B cell (primary cell): ENCODE measurements at regions not wholly inside any gene's neighbourhood (a gene's known extent, or its start where the extent isn't known, plus 50 kb on each side); places are given as distances from the start of the nearest gene placed in this dataset.

Experiments used
- EZH2 ChIP-seq: IDR thresholded peaks from 2 replicates; pipeline ENCODE4 v1.6.1; 2012; ENCODE audit warnings: borderline replicate concordance, low read depth, mild to moderate bottlenecking, moderate library complexity, low read length; ENCODE audit not compliant: insufficient read depth, poor library complexity, severe bottlenecking
- TF ChIP-seq, protein P1 (sequence below): fragments of 200-600 bp; IDR thresholded peaks from one replicate; pipeline ENCODE4 v1.8.0; 2022; ENCODE audit warnings: antibody characterized with exemption, mild to moderate bottlenecking

DNA sequence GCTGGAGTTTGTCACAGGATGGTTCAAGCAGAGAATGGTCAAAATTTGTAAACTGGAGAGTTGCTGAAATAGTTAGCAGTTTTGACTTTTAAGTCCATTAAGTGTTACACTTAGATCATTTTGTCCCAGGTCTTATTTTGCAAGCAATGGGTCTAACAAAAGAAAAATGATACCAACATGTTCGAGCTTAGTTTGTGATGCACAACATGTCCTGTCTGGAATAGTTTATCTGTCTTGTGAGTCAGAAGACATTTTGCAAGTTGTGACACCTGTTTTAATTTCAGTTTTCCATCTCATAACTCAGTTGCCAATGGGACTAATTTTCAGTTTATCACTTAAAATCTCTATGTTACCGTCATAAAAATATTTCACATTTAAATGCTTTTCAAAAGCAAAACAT is 929.8 kb downstream of the CDH18 start:
- TF ChIP-seq, protein P1, sequence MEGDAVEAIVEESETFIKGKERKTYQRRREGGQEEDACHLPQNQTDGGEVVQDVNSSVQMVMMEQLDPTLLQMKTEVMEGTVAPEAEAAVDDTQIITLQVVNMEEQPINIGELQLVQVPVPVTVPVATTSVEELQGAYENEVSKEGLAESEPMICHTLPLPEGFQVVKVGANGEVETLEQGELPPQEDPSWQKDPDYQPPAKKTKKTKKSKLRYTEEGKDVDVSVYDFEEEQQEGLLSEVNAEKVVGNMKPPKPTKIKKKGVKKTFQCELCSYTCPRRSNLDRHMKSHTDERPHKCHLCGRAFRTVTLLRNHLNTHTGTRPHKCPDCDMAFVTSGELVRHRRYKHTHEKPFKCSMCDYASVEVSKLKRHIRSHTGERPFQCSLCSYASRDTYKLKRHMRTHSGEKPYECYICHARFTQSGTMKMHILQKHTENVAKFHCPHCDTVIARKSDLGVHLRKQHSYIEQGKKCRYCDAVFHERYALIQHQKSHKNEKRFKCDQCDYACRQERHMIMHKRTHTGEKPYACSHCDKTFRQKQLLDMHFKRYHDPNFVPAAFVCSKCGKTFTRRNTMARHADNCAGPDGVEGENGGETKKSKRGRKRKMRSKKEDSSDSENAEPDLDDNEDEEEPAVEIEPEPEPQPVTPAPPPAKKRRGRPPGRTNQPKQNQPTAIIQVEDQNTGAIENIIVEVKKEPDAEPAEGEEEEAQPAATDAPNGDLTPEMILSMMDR: no peak
- no peak for TF ChIP-seq EZH2
